Urinary bladder (tissue), 3 donors: ENCODE measurements at regions not wholly inside any gene's neighbourhood (a gene's known extent, or its start where the extent isn't known, plus 50 kb on each side); places are given as distances from the start of the nearest gene placed in this dataset.

Source experiments
- DNase-seq: peaks from one replicate; pipeline ENCODE4 v3.0.0-alpha.2; 2015; ENCODE audit errors: extremely low spot score
- H3K27ac ChIP-seq: one replicate; pipeline ENCODE4 v1.5.1; 2013; ENCODE audit warnings: low read depth, mild to moderate bottlenecking, moderate library complexity
- H3K36me3 ChIP-seq: one replicate; pipeline ENCODE4 v1.6.1; 2013; ENCODE audit warnings: mild to moderate bottlenecking, moderate library complexity; ENCODE audit not compliant: insufficient read depth
- H3K4me1 ChIP-seq: one replicate; pipeline ENCODE4 v1.6.1; 2013; ENCODE audit warnings: mild to moderate bottlenecking, moderate library complexity; ENCODE audit not compliant: insufficient read depth
- H3K4me3 ChIP-seq: one replicate; pipeline ENCODE4 v1.5.1; 2013; ENCODE audit warnings: low read depth, low read length
- WGBS: extraction: QIAGEN DNeasy Blood & Tissue Kit; methylation state at CpG from one replicate; pipeline ENCODE4 v1.1.7; 2013; 5-methylcytosine and 5-hydroxymethylcytosine counted together
- donor health status: healthy with polysubstance abuse.
- donor health status: healthy.

- no peak overlapping the region for H3K4me3 ChIP-seq
- DNase-seq: no peak
- 63% methylated on average over 26 of the region's 26 CpGs for WGBS
- H3K27ac ChIP-seq: no peak overlapping the region
- H3K36me3 ChIP-seq: no peaks in the 10 kb centered on the region
- H3K4me1 ChIP-seq: no peaks in the 10 kb centered on the region
Observed at GRCh38 chr12:3990501-3991280, 117.5 kb upstream of the PARP11 start.

- Histone ChIP-seq H3K4me1 (no peaks in the 10 kb centered on the region), H3K27ac (no peak overlapping the region), H3K36me3 (no peaks in the 10 kb centered on the region), H3K4me3 (no peak overlapping the region)
- no peak for DNase-seq
- 60% methylated on average over 2 of the region's 2 CpGs for WGBS
Observed at GRCh38 chr12:3989218-3989550, 116.0 kb upstream of the PARP11 start.

- Histone ChIP-seq H3K27ac (no peak overlapping the region), H3K4me3 (no peak overlapping the region), H3K4me1 (no peaks in the 10 kb centered on the region), H3K36me3 (no peaks in the 10 kb centered on the region)
- no peak for DNase-seq
- 68% methylated on average over 4 of the region's 4 CpGs for WGBS
Observed at GRCh38 chr12:3988519-3989217, 115.5 kb upstream of the PARP11 start.

- H3K27ac ChIP-seq: no peak overlapping the region
- H3K36me3 ChIP-seq: no peaks in the 10 kb centered on the region
- 91% methylated on average over 4 of the region's 4 CpGs for WGBS
- H3K4me3 ChIP-seq: no peak overlapping the region
- no peaks in the 10 kb centered on the region for H3K4me1 ChIP-seq
- DNase-seq: no peak
Observed at GRCh38 chr12:3987571-3987970, 114.4 kb upstream of the PARP11 start.

GRCh38 chr12:3980504-3981272 is 107.5 kb upstream of the PARP11 start:
- 72% methylated on average over 11 of the region's 11 CpGs for WGBS
- Histone ChIP-seq H3K27ac (no peak overlapping the region), H3K4me3 (no peak overlapping the region), H3K36me3 (no peaks in the 10 kb centered on the region), H3K4me1 (no peaks in the 10 kb centered on the region)
- DNase-seq: no peak

- 89% methylated on average over 2 of the region's 2 CpGs for WGBS
- no peak overlapping the region for H3K27ac ChIP-seq
- no peaks in the 10 kb centered on the region for H3K4me1 ChIP-seq
- DNase-seq: no peak
- no peaks in the 10 kb centered on the region for H3K36me3 ChIP-seq
- H3K4me3 ChIP-seq: no peak overlapping the region
Observed at GRCh38 chr12:3977621-3978020, 104.4 kb upstream of the PARP11 start.

GRCh38 chr12:3976351-3976938 is 103.2 kb upstream of the PARP11 start:
- H3K36me3 ChIP-seq: no peaks in the 10 kb centered on the region
- H3K27ac ChIP-seq: no peak overlapping the region
- WGBS: 74% methylated on average over 5 of the region's 5 CpGs
- H3K4me1 ChIP-seq: no peaks in the 10 kb centered on the region
- no peak overlapping the region for H3K4me3 ChIP-seq
- no peak for DNase-seq

GRCh38 chr12:3975652-3976051 is 102.5 kb upstream of the PARP11 start:
- H3K4me1 ChIP-seq: no peaks in the 10 kb centered on the region
- H3K36me3 ChIP-seq: no peaks in the 10 kb centered on the region
- 60% methylated on average over 3 of the region's 3 CpGs for WGBS
- DNase-seq: no peak
- no peak overlapping the region for H3K27ac ChIP-seq
- no peak overlapping the region for H3K4me3 ChIP-seq

GRCh38 chr12:3974883-3975282 is 101.7 kb upstream of the PARP11 start:
- WGBS: 90% methylated on average over 8 of the region's 8 CpGs
- H3K36me3 ChIP-seq: no peaks in the 10 kb centered on the region
- H3K4me1 ChIP-seq: no peaks in the 10 kb centered on the region
- no peak overlapping the region for H3K27ac ChIP-seq
- no peak overlapping the region for H3K4me3 ChIP-seq
- no peak for DNase-seq

GRCh38 chr12:3973973-3974644 is 100.9 kb upstream of the PARP11 start:
- no peak overlapping the region for H3K27ac ChIP-seq
- H3K4me1 ChIP-seq: no peaks in the 10 kb centered on the region
- H3K36me3 ChIP-seq: no peaks in the 10 kb centered on the region
- 49% methylated on average over 4 of the region's 4 CpGs for WGBS
- no peak overlapping the region for H3K4me3 ChIP-seq
- DNase-seq: no peak

- no peaks in the 10 kb centered on the region for H3K36me3 ChIP-seq
- DNase-seq: no peak
- H3K27ac ChIP-seq: no peak overlapping the region
- H3K4me1 ChIP-seq: no peaks in the 10 kb centered on the region
- H3K4me3 ChIP-seq: no peak overlapping the region
- WGBS: 84% methylated on average over 14 of the region's 14 CpGs
Observed at GRCh38 chr12:3973269-3973884, 100.2 kb upstream of the PARP11 start.

- H3K4me1 ChIP-seq: no peaks in the 10 kb centered on the region
- WGBS: 76% methylated on average over 4 of the region's 4 CpGs
- no peak overlapping the region for H3K4me3 ChIP-seq
- H3K36me3 ChIP-seq: no peaks in the 10 kb centered on the region
- H3K27ac ChIP-seq: no peak overlapping the region
- DNase-seq: no peak
Observed at GRCh38 chr12:3972576-3972975, 99.4 kb upstream of the PARP11 start.

- H3K36me3 ChIP-seq: no peaks in the 10 kb centered on the region
- no peak for DNase-seq
- H3K27ac ChIP-seq: no peak overlapping the region
- no peaks in the 10 kb centered on the region for H3K4me1 ChIP-seq
- no peak overlapping the region for H3K4me3 ChIP-seq
- 94% methylated on average over 4 of the region's 4 CpGs for WGBS
Observed at GRCh38 chr12:3968523-3968922, 95.3 kb upstream of the PARP11 start.
